Medulla oblongata (tissue), 1 donor: ENCODE measurements at regions not wholly inside any gene's neighbourhood (a gene's known extent, or its start where the extent isn't known, plus 50 kb on each side); places are given as distances from the start of the nearest gene placed in this dataset.
A peak's percentile ranks its signal among the peaks of the same experiment; 100 is the strongest.
"Not testable (repeated sequence)": the region's sequence is repeated elsewhere in the genome, so short reads cannot be mapped to it uniquely, and the experiment has no call there.

Experiments used
- DNase-seq: peaks from one replicate; pipeline ENCODE4 v3.0.0-alpha.2; 2015; ENCODE audit errors: extremely low spot score

DNA sequence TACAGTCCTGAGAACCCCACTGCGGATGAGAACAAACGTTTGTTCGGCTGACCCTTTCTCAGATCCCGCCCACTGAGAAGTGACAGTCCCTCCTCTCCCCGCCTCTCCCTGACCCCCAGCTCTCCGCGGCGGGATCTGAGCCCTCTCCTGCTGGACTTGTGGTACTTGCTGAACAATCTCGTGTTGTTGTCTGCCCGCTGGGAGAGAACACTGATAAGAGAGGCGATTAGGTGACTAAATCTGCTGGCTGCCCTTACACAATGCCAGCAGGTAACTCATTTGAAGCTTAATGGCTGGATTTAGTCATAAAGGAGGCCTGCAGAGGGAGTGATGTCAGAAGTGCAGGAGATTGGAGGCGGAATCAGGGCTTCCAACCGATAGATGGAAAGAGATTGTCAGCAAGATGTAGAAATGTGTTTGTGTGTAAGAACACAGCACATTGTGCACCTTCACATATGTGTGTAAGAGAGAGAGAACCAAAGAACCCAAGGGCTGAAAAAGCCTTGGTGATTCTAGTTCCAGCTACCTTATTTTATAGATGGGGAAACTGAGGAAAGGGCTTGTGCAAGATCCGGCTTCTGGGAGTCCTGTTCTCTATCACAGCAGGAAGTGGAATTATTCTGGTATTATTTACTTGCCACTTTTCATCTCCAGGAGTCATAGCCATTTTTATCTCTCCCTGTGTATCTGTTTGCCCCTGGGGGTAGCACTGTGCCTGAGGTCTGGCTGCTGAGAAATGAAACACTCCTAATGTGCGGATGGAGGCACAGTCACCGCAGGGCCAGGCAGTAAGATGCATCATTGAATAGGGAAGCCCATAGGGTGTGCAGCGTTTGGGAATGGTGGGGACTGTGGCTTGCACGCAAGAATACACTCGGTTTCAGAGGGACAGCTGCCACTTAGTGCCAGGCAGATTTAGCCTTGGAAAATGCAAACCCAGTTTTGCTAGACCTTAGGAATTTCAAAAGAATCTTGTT, 203.7 kb upstream of the MSX2 start:
- no peak for DNase-seq

DNA sequence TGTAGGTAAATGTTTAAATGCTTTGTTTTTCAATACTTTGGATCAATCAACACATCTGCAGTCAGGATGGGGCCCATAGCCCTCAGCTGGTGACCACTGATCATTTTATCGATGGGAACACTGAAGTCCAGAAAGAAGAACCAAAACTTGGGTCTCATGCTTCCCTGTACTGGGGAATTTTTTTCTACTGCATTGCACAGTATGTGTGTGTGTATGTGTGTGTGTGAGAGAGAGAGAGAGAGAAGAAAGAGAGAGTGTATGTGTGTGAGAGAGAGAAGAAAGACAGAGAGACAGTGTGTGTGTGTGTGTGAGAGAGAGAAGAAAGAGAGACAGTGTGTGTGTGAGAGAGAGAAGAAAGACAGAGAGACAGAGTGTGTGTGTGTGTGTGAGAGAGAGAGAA, 202.9 kb upstream of the MSX2 start:
- no peak for DNase-seq

- no peak for DNase-seq
Measured at GRCh38 chr5:174522480-174523260, 201.7 kb upstream of the MSX2 start.

DNA sequence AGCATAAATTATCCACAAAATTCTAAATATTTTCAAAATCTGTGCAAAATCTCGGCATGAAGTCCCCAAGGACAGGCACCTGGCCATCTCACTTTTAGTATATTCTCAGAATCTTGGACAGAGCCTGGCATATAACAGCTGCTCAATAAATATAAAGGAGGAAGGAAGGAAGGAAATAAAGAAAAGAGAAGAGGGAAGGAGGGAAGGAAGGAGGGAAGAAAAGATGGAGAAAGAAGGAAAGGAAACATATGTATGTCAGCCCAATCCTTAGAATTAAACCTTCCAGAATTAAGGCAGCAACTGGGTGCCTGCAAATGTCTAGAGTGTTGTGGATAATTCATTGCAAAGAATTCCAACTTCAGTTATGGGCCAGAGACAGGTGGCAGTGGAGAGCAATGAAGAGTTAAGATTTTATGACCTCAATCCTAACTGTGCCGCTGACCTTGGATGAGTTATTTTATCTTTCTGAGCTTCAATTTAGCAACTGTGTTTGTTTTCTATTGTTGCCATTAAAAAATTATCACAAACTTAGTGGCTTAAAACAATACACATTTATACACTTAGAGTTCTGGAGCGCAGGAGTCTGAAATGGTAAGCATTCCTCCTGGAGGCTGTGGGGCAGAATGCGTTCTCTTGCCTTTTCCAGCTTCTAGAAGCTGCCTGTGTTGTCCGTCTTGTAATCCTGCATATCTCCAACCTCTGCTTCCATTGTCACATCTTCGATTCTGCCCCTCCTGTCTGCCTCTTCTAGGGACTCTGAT, 200.9 kb upstream of the MSX2 start:
- DNase-seq, result no peak

- DNase-seq, result no peak
Measured at GRCh38 chr5:174524351-174524750, 200.0 kb upstream of the MSX2 start.

DNA sequence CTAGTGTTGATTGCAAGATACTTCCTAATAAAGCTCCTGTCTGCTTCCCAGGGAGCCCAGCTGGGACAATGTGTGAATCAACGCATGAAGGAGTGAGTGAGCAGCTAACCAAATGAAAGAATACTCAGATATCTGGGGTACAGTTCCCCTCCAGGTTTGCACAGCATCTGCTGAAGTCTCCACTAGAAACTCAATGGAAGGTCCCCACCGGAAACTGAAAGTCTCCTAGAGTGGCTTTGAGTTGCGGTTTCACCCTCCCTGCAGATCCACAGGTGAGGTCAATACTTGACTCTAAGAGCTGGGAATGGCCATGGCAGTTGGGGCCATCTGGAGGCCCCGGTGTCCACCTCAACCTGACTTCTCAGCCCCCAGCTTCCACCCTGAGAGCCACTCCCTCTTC, 198.2 kb upstream of the MSX2 start:
- DNase-seq, result no peak

- no peak for DNase-seq
Measured at GRCh38 chr5:174527916-174528540, 196.4 kb upstream of the MSX2 start.

DNA sequence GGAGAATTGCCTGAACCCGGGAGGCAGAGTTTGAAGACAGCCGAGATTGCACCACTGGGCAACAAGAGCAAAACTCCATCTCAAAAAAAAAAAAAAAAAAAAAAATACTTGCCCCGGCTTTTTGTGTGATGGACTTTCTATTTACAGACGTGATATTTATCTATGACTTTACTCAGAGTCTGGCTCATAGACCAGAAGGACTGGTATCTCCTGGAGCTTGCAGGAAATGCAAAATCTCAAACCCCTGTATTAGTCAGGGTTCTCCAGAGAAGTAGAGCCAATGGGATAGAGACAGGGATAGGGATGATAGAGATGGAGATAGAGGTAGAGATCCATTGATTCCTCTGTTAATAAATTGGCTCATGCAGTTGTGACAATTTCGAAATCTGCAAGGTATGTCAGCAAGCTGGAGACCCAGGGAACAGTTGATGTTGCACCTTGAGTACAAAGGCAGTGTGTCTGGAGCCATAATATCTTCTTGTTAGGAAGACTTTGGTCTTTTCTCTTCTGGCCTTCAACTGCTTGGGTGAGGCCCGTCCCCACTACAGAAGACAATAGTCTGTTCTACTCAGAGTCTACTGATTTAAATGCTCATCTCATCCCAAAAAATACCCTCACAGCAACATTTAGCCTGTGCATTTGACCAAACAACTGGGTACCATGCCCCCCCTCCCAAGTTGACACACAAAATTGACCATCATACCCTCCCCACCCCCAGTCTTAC, 195.4 kb upstream of the MSX2 start:
- DNase-seq, result no peak

- no peak for DNase-seq
Measured at GRCh38 chr5:174529925-174530681, 194.3 kb upstream of the MSX2 start.

- no peak for DNase-seq
Measured at GRCh38 chr5:174531782-174532191, 192.6 kb upstream of the MSX2 start.

- peak; percentile 21 for DNase-seq
Measured at GRCh38 chr5:174532455-174533453, 191.6 kb upstream of the MSX2 start.

DNA sequence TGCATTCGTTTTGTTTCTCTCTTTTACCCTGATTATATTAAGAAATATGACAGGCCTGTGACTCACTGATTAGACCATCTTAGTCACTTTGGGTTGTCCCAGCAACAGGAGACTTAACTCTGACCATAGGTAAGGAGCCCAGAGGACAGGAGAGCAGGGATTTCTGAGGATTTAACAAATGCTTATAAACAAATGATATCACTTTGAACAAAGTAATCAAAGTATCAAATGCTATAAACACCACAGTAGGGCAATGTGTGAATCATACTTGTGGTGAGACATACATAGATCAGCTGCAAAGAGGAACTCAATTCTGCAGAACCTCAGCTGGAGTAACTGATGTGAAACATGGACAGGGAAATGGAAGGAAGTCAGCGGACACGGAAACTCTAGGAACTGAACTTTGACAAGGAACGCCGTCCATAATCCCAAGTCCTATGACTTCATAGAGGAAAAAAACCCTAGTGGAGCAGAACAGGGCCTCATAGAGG, 190.6 kb upstream of the MSX2 start:
- no peak for DNase-seq

GRCh38 chr5:174535669-174536068, 188.7 kb upstream of the MSX2 start:
- DNase-seq, result no peak

GRCh38 chr5:174539823-174540222, 184.6 kb upstream of the MSX2 start:
- not testable (repeated sequence) for DNase-seq

DNA sequence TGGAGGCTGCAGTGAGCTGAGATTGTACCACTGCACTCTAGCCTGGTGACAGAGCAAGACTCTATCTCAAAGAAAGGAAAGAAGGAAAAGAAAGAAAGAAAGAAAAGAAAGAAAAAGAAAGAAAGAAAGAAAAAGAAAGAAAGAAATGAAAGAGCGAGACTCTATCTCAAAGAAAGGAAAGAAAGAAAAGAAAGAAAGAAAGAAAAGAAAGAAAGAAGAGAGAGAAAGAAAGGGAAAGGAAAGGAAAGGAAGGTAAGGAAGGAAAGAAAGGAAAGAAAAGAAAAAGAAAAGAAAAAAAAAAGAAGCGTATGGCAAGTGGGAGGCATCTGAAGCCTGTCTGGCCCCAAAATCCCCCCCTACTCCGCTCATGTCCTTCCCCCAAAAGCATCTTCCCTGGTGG, 182.3 kb upstream of the MSX2 start:
- no peak for DNase-seq

- no peak for DNase-seq
Measured at GRCh38 chr5:174542471-174542870, 181.9 kb upstream of the MSX2 start.

DNA sequence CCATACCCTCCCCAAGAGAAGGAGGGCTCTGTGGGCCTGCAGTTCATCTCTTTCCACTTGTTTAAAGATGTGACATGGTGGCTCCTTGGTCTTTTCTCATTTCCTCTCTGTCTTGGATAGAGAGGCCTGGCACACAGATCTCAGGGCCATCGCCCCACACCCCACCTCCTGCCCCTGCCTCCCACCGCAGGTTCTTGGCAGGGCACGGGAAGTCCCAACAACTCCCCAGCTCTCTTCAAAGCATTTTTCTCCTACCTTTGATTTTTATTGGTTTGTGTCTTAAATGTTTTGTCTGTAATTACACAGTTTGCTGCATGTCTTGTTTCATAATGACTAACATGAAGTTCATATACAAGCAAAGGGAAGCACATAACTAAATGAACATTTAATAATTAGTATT, 178.5 kb upstream of the MSX2 start:
- no peak for DNase-seq

- DNase-seq, result no peak
Measured at GRCh38 chr5:174547814-174548213, 176.6 kb upstream of the MSX2 start.

DNA sequence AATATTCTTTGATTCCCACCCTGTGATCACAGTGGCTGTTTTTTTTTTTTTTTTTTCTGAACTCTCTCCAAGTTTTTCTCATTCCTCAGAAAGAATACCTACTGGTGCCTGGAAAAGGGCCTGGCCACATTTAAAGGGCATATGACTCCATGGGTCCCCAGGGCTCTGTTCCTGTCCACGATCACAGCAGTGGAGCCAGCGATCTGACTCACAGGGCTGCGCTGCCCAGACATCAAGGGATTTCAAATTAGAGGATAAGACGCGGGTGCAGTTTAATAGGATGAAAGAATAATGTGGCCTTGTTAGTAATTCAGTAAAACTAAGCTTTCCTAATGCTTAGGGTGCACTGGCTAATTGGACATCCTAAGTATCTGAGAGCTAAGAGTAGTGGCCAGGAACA, 175.1 kb upstream of the MSX2 start:
- no peak for DNase-seq
